Left ventricle myocardium inferior (tissue), 1 donor: ENCODE measurements at regions not wholly inside any gene's neighbourhood (a gene's known extent, or its start where the extent isn't known, plus 50 kb on each side); places are given as distances from the start of the nearest gene placed in this dataset.

Experiments used
- DNase-seq: peaks from one replicate; pipeline ENCODE4 v3.0.0-alpha.2; 2020
- H3K27ac ChIP-seq: fragments of 200-600 bp; replicated peaks from 2 replicates; pipeline ENCODE4 v1.8.0; 2021
- H3K27me3 ChIP-seq: fragments of 200-600 bp; 2 replicates; pipeline ENCODE4 v1.8.0; 2021; ENCODE audit warnings: low read depth
- H3K36me3 ChIP-seq: fragments of 200-600 bp; 2 replicates; pipeline ENCODE4 v1.8.0; 2021
- H3K4me1 ChIP-seq: fragments of 200-600 bp; 2 replicates; pipeline ENCODE4 v1.8.0; 2021
- H3K4me3 ChIP-seq: fragments of 200-600 bp; 2 replicates; pipeline ENCODE4 v1.8.0; 2021; ENCODE audit warnings: mild to moderate bottlenecking, moderate library complexity
- H3K9me3 ChIP-seq: fragments of 200-600 bp; replicated peaks from 2 replicates; pipeline ENCODE4 v1.8.0; 2021
- intact Hi-C: fragments of 100-400 bp; cut with micrococcal nuclease; formaldehyde crosslinking; loops from one replicate; pipeline ENCODE4 v1.11.0; 2022
- TF ChIP-seq, protein P1 (sequence below): fragments of 200-600 bp; IDR thresholded peaks from 2 replicates; pipeline ENCODE4 v1.8.0; 2021; ENCODE audit warnings: antibody characterized with exemption, mild to moderate bottlenecking, borderline replicate concordance
- donor health status: DM: no; HTN: yes; CAD: no; lungs with severe emphysema.

DNA sequence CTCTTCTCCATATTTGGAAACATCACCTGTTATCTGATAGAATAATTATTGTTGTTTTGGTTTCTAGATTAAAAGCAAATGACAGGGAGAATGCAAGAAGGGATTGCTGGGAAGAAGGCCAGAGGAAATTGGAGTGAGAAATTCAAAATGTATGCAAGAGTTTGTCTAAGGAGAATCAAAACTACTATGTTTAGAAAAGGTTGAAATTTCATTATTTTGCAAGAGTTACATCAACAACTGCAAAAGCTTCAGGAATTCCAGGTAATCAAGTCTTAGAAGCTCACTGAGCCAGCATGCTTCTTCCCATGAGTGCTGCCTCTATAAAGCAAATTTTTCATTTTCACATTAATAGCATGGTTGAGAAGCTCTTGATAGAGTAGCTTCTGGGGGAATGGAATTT, 177.2 kb upstream of the GBE1 start:
- no peak overlapping the region for H3K27ac ChIP-seq
- H3K36me3 ChIP-seq: no peaks in the 10 kb centered on the region
- peaks cover 25% of the 10 kb centered on the region for H3K9me3 ChIP-seq
- H3K4me3 ChIP-seq: no peak overlapping the region
- intact Hi-C loops: no loop called here
- TF ChIP-seq, protein P1, sequence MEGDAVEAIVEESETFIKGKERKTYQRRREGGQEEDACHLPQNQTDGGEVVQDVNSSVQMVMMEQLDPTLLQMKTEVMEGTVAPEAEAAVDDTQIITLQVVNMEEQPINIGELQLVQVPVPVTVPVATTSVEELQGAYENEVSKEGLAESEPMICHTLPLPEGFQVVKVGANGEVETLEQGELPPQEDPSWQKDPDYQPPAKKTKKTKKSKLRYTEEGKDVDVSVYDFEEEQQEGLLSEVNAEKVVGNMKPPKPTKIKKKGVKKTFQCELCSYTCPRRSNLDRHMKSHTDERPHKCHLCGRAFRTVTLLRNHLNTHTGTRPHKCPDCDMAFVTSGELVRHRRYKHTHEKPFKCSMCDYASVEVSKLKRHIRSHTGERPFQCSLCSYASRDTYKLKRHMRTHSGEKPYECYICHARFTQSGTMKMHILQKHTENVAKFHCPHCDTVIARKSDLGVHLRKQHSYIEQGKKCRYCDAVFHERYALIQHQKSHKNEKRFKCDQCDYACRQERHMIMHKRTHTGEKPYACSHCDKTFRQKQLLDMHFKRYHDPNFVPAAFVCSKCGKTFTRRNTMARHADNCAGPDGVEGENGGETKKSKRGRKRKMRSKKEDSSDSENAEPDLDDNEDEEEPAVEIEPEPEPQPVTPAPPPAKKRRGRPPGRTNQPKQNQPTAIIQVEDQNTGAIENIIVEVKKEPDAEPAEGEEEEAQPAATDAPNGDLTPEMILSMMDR: no peak
- DNase-seq: no peak
- no peaks in the 10 kb centered on the region for H3K27me3 ChIP-seq
- H3K4me1 ChIP-seq: no peaks in the 10 kb centered on the region

DNA sequence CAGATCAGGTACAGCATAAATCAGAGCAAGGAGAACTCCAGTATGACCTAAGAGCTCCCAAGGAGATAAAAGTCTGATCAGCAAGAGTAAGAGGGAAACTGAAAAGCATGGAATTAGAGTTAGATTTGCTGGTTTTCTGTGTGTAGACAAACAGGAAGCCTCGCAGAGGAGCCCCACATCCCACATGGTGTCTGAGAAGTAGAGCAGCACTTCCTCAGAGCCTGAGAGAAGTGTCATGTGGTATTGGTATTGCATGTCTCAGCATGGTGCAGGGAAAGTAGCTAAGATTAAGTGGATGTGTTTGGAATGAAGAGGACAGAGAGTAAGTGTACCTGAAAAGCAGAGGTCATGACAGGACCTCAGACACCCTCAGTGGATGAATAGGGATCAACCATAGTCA, 175.4 kb upstream of the GBE1 start:
- Histone ChIP-seq H3K27me3 (no peaks in the 10 kb centered on the region), H3K4me1 (no peaks in the 10 kb centered on the region), H3K27ac (no peak overlapping the region), H3K36me3 (no peaks in the 10 kb centered on the region), H3K4me3 (no peak overlapping the region), H3K9me3 (peaks cover 7% of the 10 kb centered on the region)
- TF ChIP-seq, protein P1: no peak
- intact Hi-C loops: no loop called here
- no peak for DNase-seq

- Histone ChIP-seq H3K4me3 (no peak overlapping the region), H3K27me3 (no peaks in the 10 kb centered on the region), H3K27ac (no peak overlapping the region), H3K4me1 (no peaks in the 10 kb centered on the region), H3K9me3 (no peaks in the 10 kb centered on the region), H3K36me3 (no peaks in the 10 kb centered on the region)
- intact Hi-C loops: no loop called here
- TF ChIP-seq, protein P1: no peak
- no peak for DNase-seq
These were observed 171.2 kb upstream of the GBE1 start for GRCh38 chr3:81932681-81933080.

DNA sequence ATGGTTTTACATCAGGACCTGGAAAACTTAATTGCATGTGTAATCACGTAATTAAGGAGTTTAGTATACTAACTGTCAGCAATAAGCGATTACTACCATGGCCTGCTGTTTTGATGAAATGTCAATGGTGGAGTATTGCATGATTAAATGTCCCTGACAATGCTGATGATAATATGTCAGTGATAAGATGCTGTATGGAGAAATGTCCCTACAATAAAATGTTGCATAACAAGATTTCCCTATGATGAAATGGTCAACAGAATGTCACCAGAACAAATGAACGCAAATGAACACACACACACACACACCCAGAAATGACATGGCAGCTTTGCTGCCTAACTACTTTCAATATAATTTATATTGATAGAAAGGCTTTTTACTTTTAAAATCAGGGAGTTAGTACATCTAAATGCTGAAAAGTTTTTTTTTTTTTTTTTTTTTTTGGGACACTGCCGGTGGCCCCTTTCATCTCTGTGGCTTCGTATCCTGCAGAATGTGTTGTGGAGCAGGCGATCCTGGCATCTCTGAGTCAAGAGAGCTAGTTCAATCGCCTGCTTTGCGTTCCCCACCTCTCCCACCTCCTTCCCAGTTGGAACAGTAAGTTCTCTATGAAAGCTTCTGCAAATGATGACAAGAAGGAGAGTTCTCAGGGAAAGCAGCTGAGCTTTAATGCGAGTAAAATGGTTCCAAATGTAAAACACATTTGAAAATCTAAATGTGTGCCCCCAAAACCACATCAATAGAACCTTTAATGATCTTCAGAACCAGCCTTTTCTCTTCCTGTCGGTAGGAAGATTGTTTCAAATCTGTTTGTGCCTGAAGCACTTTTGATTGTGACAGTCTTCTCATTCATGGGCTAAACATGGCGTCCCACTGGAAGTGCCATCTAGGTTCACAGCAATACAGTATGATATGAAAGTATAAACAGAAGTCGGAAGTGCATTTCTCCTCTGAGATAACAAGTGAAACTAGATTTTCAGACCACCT, 170.1 kb upstream of the GBE1 start:
- intact Hi-C loops: no loop called here
- Histone ChIP-seq H3K4me1 (no peaks in the 10 kb centered on the region), H3K9me3 (no peaks in the 10 kb centered on the region), H3K27ac (no peak overlapping the region), H3K27me3 (no peaks in the 10 kb centered on the region), H3K4me3 (no peak overlapping the region), H3K36me3 (no peaks in the 10 kb centered on the region)
- no peak for DNase-seq
- TF ChIP-seq, protein P1: no peak

GRCh38 chr3:81929697-81930096, 168.3 kb upstream of the GBE1 start:
- Histone ChIP-seq H3K4me3 (no peak overlapping the region), H3K36me3 (no peaks in the 10 kb centered on the region), H3K4me1 (no peaks in the 10 kb centered on the region), H3K9me3 (no peaks in the 10 kb centered on the region), H3K27ac (no peak overlapping the region), H3K27me3 (no peaks in the 10 kb centered on the region)
- intact Hi-C loops: no loop called here
- no peak for DNase-seq
- TF ChIP-seq, protein P1: no peak
